ENCODE measurements at regions not wholly inside any gene's neighbourhood (a gene's known extent, or its start where the extent isn't known, plus 50 kb on each side); places are given as distances from the start of the nearest gene placed in this dataset.

- TF ChIP-seq, protein P1, sequence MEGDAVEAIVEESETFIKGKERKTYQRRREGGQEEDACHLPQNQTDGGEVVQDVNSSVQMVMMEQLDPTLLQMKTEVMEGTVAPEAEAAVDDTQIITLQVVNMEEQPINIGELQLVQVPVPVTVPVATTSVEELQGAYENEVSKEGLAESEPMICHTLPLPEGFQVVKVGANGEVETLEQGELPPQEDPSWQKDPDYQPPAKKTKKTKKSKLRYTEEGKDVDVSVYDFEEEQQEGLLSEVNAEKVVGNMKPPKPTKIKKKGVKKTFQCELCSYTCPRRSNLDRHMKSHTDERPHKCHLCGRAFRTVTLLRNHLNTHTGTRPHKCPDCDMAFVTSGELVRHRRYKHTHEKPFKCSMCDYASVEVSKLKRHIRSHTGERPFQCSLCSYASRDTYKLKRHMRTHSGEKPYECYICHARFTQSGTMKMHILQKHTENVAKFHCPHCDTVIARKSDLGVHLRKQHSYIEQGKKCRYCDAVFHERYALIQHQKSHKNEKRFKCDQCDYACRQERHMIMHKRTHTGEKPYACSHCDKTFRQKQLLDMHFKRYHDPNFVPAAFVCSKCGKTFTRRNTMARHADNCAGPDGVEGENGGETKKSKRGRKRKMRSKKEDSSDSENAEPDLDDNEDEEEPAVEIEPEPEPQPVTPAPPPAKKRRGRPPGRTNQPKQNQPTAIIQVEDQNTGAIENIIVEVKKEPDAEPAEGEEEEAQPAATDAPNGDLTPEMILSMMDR (conservative IDR thresholded peaks at IDR 0.05): no peak
- TF ChIP-seq EZH2 (IDR thresholded peaks at IDR 0.05; ENCODE audit: low read depth): no peak
Observed at GRCh38 chr7:51528172-51528571, 211.6 kb upstream of the COBL start.
